ENCODE measurements at regions not wholly inside any gene's neighbourhood (a gene's known extent, or its start where the extent isn't known, plus 50 kb on each side); places are given as distances from the start of the nearest gene placed in this dataset.

DNA sequence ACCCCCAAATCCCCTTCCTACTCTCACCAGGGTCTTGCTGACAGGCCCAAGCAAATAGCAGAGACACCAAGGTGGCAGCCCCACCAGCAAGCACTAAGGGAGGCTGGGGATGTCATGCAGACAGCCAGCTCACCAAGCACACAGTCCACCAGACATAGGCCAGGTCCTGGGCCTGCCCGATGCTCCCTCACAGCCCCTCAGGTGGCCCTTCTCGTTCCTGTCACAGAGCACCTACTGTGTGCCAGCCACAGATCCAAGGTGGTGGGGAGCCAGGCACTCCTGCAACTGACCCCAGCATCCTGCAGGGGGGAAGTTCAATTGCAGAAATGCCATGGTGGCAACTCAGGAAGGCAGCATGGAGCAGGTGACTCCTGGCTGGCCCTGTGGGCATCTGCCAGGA is 60.5 kb upstream of the PNMA1 start:
- 85 to 100% methylated on average over 2 of the region's 2 CpGs for WGBS, 2 experiments (ENCODE audit: low coverage in 1 of 2, low lambda C conversion rate in 2 of 2, missing lambda C conversion rate in 2 of 2)
- Histone ChIP-seq H3K36me3 (ENCODE audit: low read depth) (no peaks in the 10 kb centered on the region), H3K4me2 (ENCODE audit: unreplicated experiment) (no peak overlapping the region), H3K27me3 (replicated peaks; ENCODE audit: insufficient read depth) (no peaks in the 10 kb centered on the region), H3K9me3 (ENCODE audit: low read depth) (no peaks in the 10 kb centered on the region), H3F3A (ENCODE audit: insufficient read depth) (no peaks in the 10 kb centered on the region), H3K27ac (no peak overlapping the region), H2AFZ (no peak overlapping the region), H3K9me2 (ENCODE audit: insufficient read depth) (no peaks in the 10 kb centered on the region), H3K4me3 (no peak overlapping the region), H3K4me1 (ENCODE audit: insufficient read depth) (peaks cover 10% of the 10 kb centered on the region; the same call in 1 of the 2 replicates), H4K20me1 (ENCODE audit: insufficient read depth) (no peaks in the 10 kb centered on the region), H3K79me2 (ENCODE audit: insufficient read depth) (peaks cover 76% of the 10 kb centered on the region), H3K9ac (no peak overlapping the region)
- in situ Hi-C loops (cut with MboI): no loop called here
- DNase-seq: no peak
- TF ChIP-seq EZH2phosphoT487 (IDR thresholded peaks at IDR 0.05; ENCODE audit: insufficient read depth, low read depth) (no peak), EZH2 (IDR thresholded peaks at IDR 0.05; ENCODE audit: insufficient read depth, poor library complexity, severe bottlenecking) (no peak)

DNA sequence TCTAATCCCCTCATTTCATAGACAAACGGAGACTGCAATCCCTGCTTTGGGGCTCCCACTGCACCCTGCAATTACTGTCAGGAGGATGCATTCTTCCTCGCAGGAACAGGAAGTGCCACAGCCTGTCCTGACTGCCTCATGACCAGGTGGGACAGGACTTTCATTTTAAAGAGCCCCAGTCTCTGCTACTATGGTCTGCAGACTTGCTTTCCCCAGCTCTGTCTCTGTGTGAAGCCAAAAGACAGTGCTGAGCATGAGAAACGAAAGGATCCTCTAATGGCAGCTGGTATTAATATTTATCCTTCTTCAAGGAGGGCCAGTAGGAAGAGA is 60.0 kb upstream of the PNMA1 start:
- Histone ChIP-seq H3K4me3 (no peak overlapping the region), H3K27me3 (replicated peaks; ENCODE audit: insufficient read depth) (no peaks in the 10 kb centered on the region), H3K9me3 (ENCODE audit: low read depth) (no peaks in the 10 kb centered on the region), H3K4me1 (ENCODE audit: insufficient read depth) (peaks cover 10% of the 10 kb centered on the region; the same call in 1 of the 2 replicates), H3K36me3 (ENCODE audit: low read depth) (no peaks in the 10 kb centered on the region), H3K9me2 (ENCODE audit: insufficient read depth) (no peaks in the 10 kb centered on the region), H3F3A (ENCODE audit: insufficient read depth) (no peaks in the 10 kb centered on the region), H3K4me2 (ENCODE audit: unreplicated experiment) (no peak overlapping the region), H3K27ac (no peak overlapping the region), H3K9ac (no peak overlapping the region), H4K20me1 (ENCODE audit: insufficient read depth) (no peaks in the 10 kb centered on the region), H2AFZ (no peak overlapping the region), H3K79me2 (ENCODE audit: insufficient read depth) (peaks cover 81% of the 10 kb centered on the region)
- 76 to 79% methylated on average over 3 of the region's 3 CpGs for WGBS, 2 experiments (ENCODE audit: low coverage in 1 of 2, low lambda C conversion rate in 2 of 2, missing lambda C conversion rate in 2 of 2)
- TF ChIP-seq EZH2 (IDR thresholded peaks at IDR 0.05; ENCODE audit: insufficient read depth, poor library complexity, severe bottlenecking): no peak
- no peak for TF ChIP-seq EZH2phosphoT487 (IDR thresholded peaks at IDR 0.05; ENCODE audit: insufficient read depth, low read depth)
- no peak for DNase-seq
- in situ Hi-C loops (cut with MboI): no loop called here

DNA sequence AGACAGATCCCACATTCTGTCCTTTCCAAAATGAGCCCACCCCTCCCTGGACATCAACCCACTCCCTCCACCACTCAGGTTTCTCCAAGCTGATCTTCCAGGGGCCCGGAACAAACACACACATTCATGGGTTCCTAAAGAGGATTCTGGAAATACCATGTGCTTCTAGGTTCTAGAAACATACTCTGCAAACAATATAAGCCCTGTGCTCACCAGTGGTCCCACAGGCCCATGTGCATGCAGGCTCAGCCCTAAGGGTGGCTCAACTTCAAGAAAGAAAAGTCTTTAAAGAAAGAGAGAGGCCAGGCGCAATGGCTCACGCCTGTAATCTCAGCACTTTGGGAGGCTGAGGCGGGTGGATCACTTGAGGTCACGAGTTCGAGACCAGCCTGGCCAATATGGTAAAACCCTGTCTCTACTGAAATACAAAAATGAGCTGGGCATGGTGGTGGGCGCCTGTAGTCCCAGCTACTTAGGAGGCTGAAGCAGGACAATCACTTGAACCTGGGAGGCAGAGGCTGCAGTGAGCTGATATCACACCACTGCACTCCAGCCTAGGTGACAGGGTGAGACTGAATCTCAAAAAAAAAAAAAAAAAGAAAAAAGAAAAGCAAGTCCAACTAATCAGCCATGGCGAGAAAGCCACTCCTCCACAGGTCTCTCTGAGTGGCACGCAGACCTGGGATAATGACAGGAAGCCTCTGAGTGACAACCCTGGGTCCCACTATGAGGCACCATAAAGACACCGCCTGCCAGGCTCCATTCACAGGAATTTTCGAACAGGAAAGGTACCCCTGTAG is 59.5 kb upstream of the PNMA1 start:
- H3F3A ChIP-seq (ENCODE audit: insufficient read depth): no peaks in the 10 kb centered on the region
- no peaks in the 10 kb centered on the region for H3K9me2 ChIP-seq (ENCODE audit: insufficient read depth)
- no peaks in the 10 kb centered on the region for H3K36me3 ChIP-seq (ENCODE audit: low read depth)
- peaks cover 10% of the 10 kb centered on the region; the same call in 1 of the 2 replicates for H3K4me1 ChIP-seq (ENCODE audit: insufficient read depth)
- peaks cover 84% of the 10 kb centered on the region for H3K79me2 ChIP-seq (ENCODE audit: insufficient read depth)
- no peak overlapping the region for H3K9ac ChIP-seq
- H3K4me3 ChIP-seq: no peak overlapping the region
- DNase-seq: no peak
- no peaks in the 10 kb centered on the region for H4K20me1 ChIP-seq (ENCODE audit: insufficient read depth)
- in situ Hi-C loops (cut with MboI): no loop called here
- no peak overlapping the region for H3K4me2 ChIP-seq (ENCODE audit: unreplicated experiment)
- 90 to 91% methylated on average over 7 to 11 of the region's 11 CpGs for WGBS, 2 experiments (ENCODE audit: low coverage in 1 of 2, low lambda C conversion rate in 2 of 2, missing lambda C conversion rate in 2 of 2)
- H3K9me3 ChIP-seq (ENCODE audit: low read depth): no peaks in the 10 kb centered on the region
- H2AFZ ChIP-seq: no peak overlapping the region
- no peak for TF ChIP-seq EZH2phosphoT487 (IDR thresholded peaks at IDR 0.05; ENCODE audit: insufficient read depth, low read depth)
- TF ChIP-seq EZH2 (IDR thresholded peaks at IDR 0.05; ENCODE audit: insufficient read depth, poor library complexity, severe bottlenecking): no peak
- no peaks in the 10 kb centered on the region for H3K27me3 ChIP-seq (replicated peaks; ENCODE audit: insufficient read depth)
- no peak overlapping the region for H3K27ac ChIP-seq

DNA sequence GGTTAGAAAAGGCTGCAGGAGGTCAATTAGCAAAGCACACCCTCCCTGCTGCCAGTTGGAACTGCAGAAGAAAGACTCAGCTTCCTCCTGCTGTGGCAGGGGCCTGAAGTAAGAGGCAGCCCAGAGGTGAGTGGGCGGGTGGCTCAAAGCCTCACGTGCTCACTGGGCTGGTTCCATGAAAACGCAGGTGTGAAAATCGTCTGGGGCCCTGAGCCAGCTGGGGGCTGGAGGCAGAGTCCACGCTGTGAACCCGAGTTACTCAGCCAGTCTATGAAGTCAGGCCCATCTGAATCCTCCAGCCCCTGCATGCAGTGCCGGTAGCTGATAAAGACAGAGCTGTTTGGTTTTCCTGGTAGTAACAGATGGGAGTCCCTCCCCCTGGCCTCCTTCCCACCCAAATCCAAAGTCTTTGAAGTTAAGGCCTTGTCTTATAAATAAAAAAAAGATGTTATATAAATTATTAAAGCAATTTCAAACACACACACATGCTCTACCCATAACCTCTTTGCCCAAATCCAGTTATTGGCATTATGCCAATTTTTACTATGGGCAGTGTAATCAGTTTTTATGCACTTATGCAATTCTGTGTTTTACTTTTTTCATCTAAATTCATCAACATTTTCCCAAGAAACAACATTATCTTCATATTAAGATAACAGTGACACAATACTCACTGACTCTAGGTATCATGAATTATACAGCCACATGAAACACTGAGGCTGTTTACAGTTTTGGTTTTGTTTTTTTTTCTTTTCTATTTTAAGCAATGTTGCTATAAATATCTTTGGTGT is 57.9 kb upstream of the PNMA1 start:
- Histone ChIP-seq H3K9me3 (ENCODE audit: low read depth) (no peaks in the 10 kb centered on the region), H3F3A (ENCODE audit: insufficient read depth) (no peaks in the 10 kb centered on the region), H3K4me1 (ENCODE audit: insufficient read depth) (peaks cover 10% of the 10 kb centered on the region; the same call in 1 of the 2 replicates), H3K27me3 (replicated peaks; ENCODE audit: insufficient read depth) (no peaks in the 10 kb centered on the region), H2AFZ (no peak overlapping the region), H3K4me3 (no peak overlapping the region), H3K4me2 (ENCODE audit: unreplicated experiment) (no peak overlapping the region), H3K79me2 (ENCODE audit: insufficient read depth) (peaks cover 90% of the 10 kb centered on the region), H4K20me1 (ENCODE audit: insufficient read depth) (no peaks in the 10 kb centered on the region), H3K36me3 (ENCODE audit: low read depth) (no peaks in the 10 kb centered on the region), H3K27ac (no peak overlapping the region), H3K9ac (no peak overlapping the region), H3K9me2 (ENCODE audit: insufficient read depth) (no peaks in the 10 kb centered on the region)
- in situ Hi-C loops (cut with MboI): no loop called here
- 33 to 37% methylated on average over 7 of the region's 7 CpGs for WGBS, 2 experiments (ENCODE audit: low coverage in 1 of 2, low lambda C conversion rate in 2 of 2, missing lambda C conversion rate in 2 of 2)
- TF ChIP-seq EZH2 (IDR thresholded peaks at IDR 0.05; ENCODE audit: insufficient read depth, poor library complexity, severe bottlenecking) (no peak), EZH2phosphoT487 (IDR thresholded peaks at IDR 0.05; ENCODE audit: insufficient read depth, low read depth) (no peak)
- peak; percentile 54 for DNase-seq
